Neural cell (in vitro differentiated cells): ENCODE measurements at regions not wholly inside any gene's neighbourhood (a gene's known extent, or its start where the extent isn't known, plus 50 kb on each side); places are given as distances from the start of the nearest gene placed in this dataset.

Experiments
- H2AFZ ChIP-seq: fragments of 200-600, 300-800 bp; sonication (generic), shearing (Covaris generic); 2 replicates; pipeline ENCODE4 v1.6.0; 2014; ENCODE audit warnings: low read depth, mild to moderate bottlenecking, antibody characterized with exemption, low read length, moderate library complexity
- H3F3A ChIP-seq: fragments of 200-600 bp; shearing (Covaris generic); 2 replicates; pipeline ENCODE4 v1.6.1; 2016; ENCODE audit warnings: mild to moderate bottlenecking, moderate library complexity, mixed read lengths, antibody characterized with exemption, low read length; ENCODE audit not compliant: insufficient read depth, poor library complexity, severe bottlenecking
- H3K27ac ChIP-seq: fragments of 200-600, 300-800 bp; sonication (generic), shearing (Covaris generic); 2 replicates; pipeline ENCODE4 v1.5.1; 2014; ENCODE audit warnings: mild to moderate bottlenecking, low read length, moderate library complexity
- H3K27me3 ChIP-seq: fragments of 300-800, 200-600 bp; sonication (generic), shearing (Covaris generic); 2 replicates; pipeline ENCODE4 v1.6.0; 2014; ENCODE audit warnings: mild to moderate bottlenecking, low read depth, low read length, moderate library complexity; ENCODE audit not compliant: insufficient read depth
- H3K36me3 ChIP-seq: fragments of 300-800, 200-600 bp; sonication (generic), shearing (Covaris generic); 2 replicates; pipeline ENCODE4 v1.5.1; 2014; ENCODE audit warnings: mild to moderate bottlenecking, antibody characterized with exemption, low read length, moderate library complexity; ENCODE audit not compliant: insufficient read depth
- H3K4me2 ChIP-seq: fragments of 300-800, 200-600 bp; sonication (generic), shearing (Covaris generic); 2 replicates; pipeline ENCODE4 v1.6.0; 2014; ENCODE audit warnings: mild to moderate bottlenecking, low read length
- H3K4me3 ChIP-seq: fragments of 300-800, 200-600 bp; sonication (generic), shearing (Covaris generic); 2 replicates; pipeline ENCODE4 v1.5.1; 2014; ENCODE audit warnings: mild to moderate bottlenecking, low read length, moderate library complexity
- H3K79me2 ChIP-seq: fragments of 200-600 bp; shearing (Covaris generic); replicated peaks from 2 replicates; pipeline ENCODE4 v1.6.0; 2014; ENCODE audit warnings: mild to moderate bottlenecking, low read length, moderate library complexity; ENCODE audit not compliant: insufficient read depth
- H3K9ac ChIP-seq: fragments of 300-800, 200-600 bp; sonication (generic), shearing (Covaris generic); 2 replicates; pipeline ENCODE4 v1.6.1; 2016; ENCODE audit warnings: mild to moderate bottlenecking, low read length, mixed read lengths
- H3K9me2 ChIP-seq: fragments of 200-600 bp; shearing (Covaris generic); 2 replicates; pipeline ENCODE4 v1.6.1; 2016; ENCODE audit warnings: mild to moderate bottlenecking, low read length, mixed read lengths; ENCODE audit not compliant: insufficient read depth
- H3K9me3 ChIP-seq: fragments of 200-600, 300-800 bp; sonication (generic), shearing (Covaris generic); 2 replicates; pipeline ENCODE4 v1.6.1; 2016; ENCODE audit warnings: mild to moderate bottlenecking, mixed run types, low read length, moderate library complexity, mixed read lengths
- H4K20me1 ChIP-seq: fragments of 200-600 bp; shearing (Covaris generic); 2 replicates; pipeline ENCODE4 v1.6.1; 2016; ENCODE audit warnings: mild to moderate bottlenecking, mixed run types; ENCODE audit not compliant: insufficient read depth
- EP300 ChIP-seq: fragments of 450-650 bp; conservative IDR thresholded peaks from 2 replicates; pipeline ENCODE4 v1.6.1; 2014; ENCODE audit warnings: antibody characterized with exemption, mild to moderate bottlenecking, moderate library complexity; ENCODE audit not compliant: poor library complexity, severe bottlenecking
- EZH2 ChIP-seq: fragments of 200-600, 300-800 bp; shearing (Covaris generic), sonication (generic); IDR thresholded peaks from 2 replicates; pipeline ENCODE4 v1.6.1; 2014; ENCODE audit warnings: antibody characterized with exemption, low read length, borderline replicate concordance, mild to moderate bottlenecking; ENCODE audit not compliant: insufficient read depth, poor library complexity, severe bottlenecking
- MXI1 ChIP-seq: fragments of 450-650 bp; conservative IDR thresholded peaks from 2 replicates; pipeline ENCODE4 v1.6.1; 2014; ENCODE audit warnings: antibody characterized with exemption, mild to moderate bottlenecking; ENCODE audit not compliant: poor library complexity, severe bottlenecking
- POLR2AphosphoS5 ChIP-seq: IDR thresholded peaks from 2 replicates; pipeline ENCODE4 v1.6.1; 2012
- RAD21 ChIP-seq: fragments of 450-650 bp; conservative IDR thresholded peaks from 2 replicates; pipeline ENCODE4 v1.6.1; 2014; ENCODE audit warnings: antibody characterized with exemption, mild to moderate bottlenecking, moderate library complexity
- REST ChIP-seq: IDR thresholded peaks from 2 replicates; pipeline ENCODE4 v1.6.1; 2012; ENCODE audit warnings: borderline replicate concordance
- SMC3 ChIP-seq: fragments of 450-650 bp; conservative IDR thresholded peaks from 2 replicates; pipeline ENCODE4 v1.6.1; 2014; ENCODE audit warnings: antibody characterized with exemption, mild to moderate bottlenecking, moderate library complexity; ENCODE audit not compliant: poor library complexity
- TAF1 ChIP-seq: IDR thresholded peaks from 2 replicates; pipeline ENCODE4 v1.6.1; 2012; ENCODE audit warnings: low read depth
- TF ChIP-seq, protein P1 (sequence below): fragments of 450-650 bp; IDR thresholded peaks from 2 replicates; pipeline ENCODE4 v1.5.1; 2014; ENCODE audit warnings: antibody characterized with exemption, mild to moderate bottlenecking, moderate library complexity; ENCODE audit not compliant: poor library complexity, severe bottlenecking

- no peak overlapping the region for H3K27ac ChIP-seq
- H3K9me2 ChIP-seq = no peaks in the 10 kb centered on the region
- no peaks in the 10 kb centered on the region for H3K36me3 ChIP-seq
- no peak overlapping the region for H3K4me3 ChIP-seq
- H3K9ac ChIP-seq = no peak overlapping the region
- TF ChIP-seq REST = no peak
- no peak for TF ChIP-seq EP300
- TF ChIP-seq MXI1 = no peak
- no peak for TF ChIP-seq RAD21
- TF ChIP-seq POLR2AphosphoS5 = no peak
- no peak for TF ChIP-seq TAF1
- TF ChIP-seq, protein P1, sequence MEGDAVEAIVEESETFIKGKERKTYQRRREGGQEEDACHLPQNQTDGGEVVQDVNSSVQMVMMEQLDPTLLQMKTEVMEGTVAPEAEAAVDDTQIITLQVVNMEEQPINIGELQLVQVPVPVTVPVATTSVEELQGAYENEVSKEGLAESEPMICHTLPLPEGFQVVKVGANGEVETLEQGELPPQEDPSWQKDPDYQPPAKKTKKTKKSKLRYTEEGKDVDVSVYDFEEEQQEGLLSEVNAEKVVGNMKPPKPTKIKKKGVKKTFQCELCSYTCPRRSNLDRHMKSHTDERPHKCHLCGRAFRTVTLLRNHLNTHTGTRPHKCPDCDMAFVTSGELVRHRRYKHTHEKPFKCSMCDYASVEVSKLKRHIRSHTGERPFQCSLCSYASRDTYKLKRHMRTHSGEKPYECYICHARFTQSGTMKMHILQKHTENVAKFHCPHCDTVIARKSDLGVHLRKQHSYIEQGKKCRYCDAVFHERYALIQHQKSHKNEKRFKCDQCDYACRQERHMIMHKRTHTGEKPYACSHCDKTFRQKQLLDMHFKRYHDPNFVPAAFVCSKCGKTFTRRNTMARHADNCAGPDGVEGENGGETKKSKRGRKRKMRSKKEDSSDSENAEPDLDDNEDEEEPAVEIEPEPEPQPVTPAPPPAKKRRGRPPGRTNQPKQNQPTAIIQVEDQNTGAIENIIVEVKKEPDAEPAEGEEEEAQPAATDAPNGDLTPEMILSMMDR = no peak
- no peak for TF ChIP-seq EZH2
- TF ChIP-seq SMC3 = no peak
- no peaks in the 10 kb centered on the region for H4K20me1 ChIP-seq
- no peaks in the 10 kb centered on the region for H3K27me3 ChIP-seq
- no peak overlapping the region for H2AFZ ChIP-seq
- no peaks in the 10 kb centered on the region for H3F3A ChIP-seq
- no peaks in the 10 kb centered on the region for H3K79me2 ChIP-seq
- H3K9me3 ChIP-seq = no peaks in the 10 kb centered on the region
- no peak overlapping the region for H3K4me2 ChIP-seq
Observed at GRCh38 chr13:31970231-31970930, 61.2 kb upstream of the FRY start.

DNA sequence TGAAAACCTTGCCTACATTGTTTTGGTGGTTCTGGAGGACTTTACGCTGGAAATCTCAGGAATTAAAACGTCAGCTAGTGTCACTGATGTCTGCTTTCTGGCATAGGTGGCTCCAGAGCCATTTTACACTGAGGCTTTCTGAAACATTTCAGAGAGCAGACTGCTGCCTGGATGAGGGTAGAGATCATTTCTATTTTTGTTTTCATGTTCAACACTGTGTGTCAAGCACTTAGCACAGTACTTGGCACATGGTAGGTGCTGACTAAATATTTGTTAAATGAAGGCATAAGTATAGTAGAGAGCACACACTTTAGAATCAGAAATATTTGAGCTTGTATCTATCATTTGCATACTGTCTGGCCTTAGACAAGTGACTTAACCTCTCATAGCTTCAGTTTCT, 59.1 kb upstream of the FRY start:
- no peak overlapping the region for H2AFZ ChIP-seq
- no peak overlapping the region for H3K27ac ChIP-seq
- H3K4me2 ChIP-seq = no peak overlapping the region
- no peaks in the 10 kb centered on the region for H3K9me2 ChIP-seq
- H3K36me3 ChIP-seq = no peaks in the 10 kb centered on the region
- H3K79me2 ChIP-seq = no peaks in the 10 kb centered on the region
- no peak overlapping the region for H3K4me3 ChIP-seq
- no peak for TF ChIP-seq TAF1
- no peak overlapping the region for H3K9ac ChIP-seq
- no peaks in the 10 kb centered on the region for H4K20me1 ChIP-seq
- no peaks in the 10 kb centered on the region for H3K9me3 ChIP-seq
- H3F3A ChIP-seq = no peaks in the 10 kb centered on the region
- H3K27me3 ChIP-seq = no peaks in the 10 kb centered on the region
